ENCODE measurements at regions not wholly inside any gene's neighbourhood (a gene's known extent, or its start where the extent isn't known, plus 50 kb on each side); places are given as distances from the start of the nearest gene placed in this dataset.

DNA sequence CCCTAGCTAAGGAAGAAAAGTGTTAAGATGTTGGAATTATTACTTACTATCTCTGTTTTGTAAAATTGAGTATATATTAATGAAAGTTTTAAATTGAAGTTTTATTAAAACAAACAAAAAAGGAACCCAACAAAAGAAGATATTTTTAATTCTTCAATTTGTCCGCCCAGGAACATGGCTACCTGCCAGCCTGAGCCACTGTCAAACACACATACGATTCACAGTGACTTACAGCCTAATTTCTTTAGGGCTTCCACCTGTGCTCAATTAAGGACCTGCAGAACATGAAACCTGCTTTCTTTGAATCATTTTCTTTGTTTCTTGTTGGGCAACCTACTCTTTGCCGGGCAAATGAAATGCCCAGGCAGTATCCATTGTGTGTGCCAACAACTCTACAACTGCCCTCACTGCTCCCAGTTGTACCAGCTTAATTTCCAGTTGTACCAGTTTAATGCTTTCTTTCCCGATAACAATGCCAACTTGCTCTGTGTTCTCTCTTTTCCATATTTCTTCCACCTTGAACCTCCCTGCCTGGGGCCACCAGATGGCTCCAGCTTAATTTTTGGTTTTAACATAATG, 181.7 kb downstream of the GBA3 start:
- DNase-seq, result no peak

DNA sequence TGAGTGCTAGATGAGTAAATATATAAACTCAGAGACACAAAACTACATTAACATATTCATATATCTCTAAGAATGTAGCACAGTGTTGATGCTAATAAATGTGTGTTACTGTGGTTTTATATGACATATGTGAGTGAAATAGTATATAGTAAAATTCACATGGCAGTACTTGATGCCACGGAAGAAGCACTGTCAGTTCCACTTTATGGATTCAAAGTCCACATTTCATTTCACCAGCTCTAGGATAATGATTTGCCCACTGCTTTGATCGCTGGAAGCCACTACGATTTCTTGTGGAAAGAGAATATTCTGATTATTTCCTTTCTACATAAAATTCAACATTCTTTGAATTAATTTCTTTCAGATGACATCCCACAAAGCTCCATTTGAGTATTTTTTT, 181.2 kb downstream of the GBA3 start:
- DNase-seq, result no peak

DNA sequence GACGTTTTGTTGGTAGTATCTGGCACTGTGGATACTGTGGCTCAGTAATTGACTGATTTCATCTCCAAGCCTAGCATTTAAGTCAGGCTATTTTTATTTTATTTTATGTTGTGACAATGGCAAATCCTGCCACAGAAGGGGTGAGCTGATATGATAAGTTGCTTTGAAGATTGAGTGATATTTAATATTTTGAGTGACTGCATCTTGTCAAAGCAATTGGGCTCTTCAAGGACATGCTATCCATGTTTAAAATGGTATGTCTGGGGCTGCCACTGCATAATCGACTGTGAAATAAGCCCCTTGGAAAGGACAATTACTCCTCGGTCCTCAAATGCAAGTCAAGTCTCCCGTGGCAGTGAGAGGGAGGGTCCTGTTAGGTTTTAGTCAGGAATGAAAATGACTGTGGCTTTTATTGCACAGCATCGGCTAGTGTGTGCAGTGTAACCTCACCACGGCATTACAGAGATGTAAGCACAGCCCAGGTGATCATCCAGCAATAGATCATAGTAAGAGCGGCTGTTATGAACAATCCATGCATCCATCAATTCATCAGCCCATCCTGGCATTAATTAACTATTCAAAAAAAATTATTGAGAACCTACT, 178.2 kb downstream of the GBA3 start:
- DNase-seq, result no peak

DNA sequence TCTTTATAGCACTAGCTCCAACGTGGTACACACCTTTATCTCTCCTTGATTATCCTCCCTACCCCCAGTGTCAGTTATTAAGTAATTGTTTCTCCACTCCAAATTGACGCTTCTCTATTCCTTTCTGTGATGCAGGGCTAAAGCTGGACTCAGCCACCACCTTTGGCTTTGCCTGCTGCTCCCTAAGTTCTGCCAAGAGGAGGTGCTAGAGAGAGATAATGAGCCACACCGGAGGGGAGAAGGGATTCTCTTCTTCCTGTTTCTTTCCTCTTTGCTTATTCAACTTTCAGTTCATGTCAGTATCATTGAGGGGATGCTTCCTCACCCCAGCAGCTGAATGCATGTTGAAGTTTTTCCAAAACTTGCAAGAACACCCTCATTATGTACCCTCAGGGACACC, 176.5 kb downstream of the GBA3 start:
- DNase-seq, result no peak
